ENCODE measurements at regions not wholly inside any gene's neighbourhood (a gene's known extent, or its start where the extent isn't known, plus 50 kb on each side); places are given as distances from the start of the nearest gene placed in this dataset.

- TF ChIP-seq, protein P1, sequence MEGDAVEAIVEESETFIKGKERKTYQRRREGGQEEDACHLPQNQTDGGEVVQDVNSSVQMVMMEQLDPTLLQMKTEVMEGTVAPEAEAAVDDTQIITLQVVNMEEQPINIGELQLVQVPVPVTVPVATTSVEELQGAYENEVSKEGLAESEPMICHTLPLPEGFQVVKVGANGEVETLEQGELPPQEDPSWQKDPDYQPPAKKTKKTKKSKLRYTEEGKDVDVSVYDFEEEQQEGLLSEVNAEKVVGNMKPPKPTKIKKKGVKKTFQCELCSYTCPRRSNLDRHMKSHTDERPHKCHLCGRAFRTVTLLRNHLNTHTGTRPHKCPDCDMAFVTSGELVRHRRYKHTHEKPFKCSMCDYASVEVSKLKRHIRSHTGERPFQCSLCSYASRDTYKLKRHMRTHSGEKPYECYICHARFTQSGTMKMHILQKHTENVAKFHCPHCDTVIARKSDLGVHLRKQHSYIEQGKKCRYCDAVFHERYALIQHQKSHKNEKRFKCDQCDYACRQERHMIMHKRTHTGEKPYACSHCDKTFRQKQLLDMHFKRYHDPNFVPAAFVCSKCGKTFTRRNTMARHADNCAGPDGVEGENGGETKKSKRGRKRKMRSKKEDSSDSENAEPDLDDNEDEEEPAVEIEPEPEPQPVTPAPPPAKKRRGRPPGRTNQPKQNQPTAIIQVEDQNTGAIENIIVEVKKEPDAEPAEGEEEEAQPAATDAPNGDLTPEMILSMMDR (conservative IDR thresholded peaks at IDR 0.05; ENCODE audit: low read depth in 2 of 2), result no peak
- TF ChIP-seq EZH2 (IDR thresholded peaks at IDR 0.05; ENCODE audit: low read depth, unreplicated experiment) (no peak), POLR2AphosphoS5 (IDR thresholded peaks at IDR 0.05; ENCODE audit: low read depth) (no peak), EZH2phosphoT487 (IDR thresholded peaks at IDR 0.05; ENCODE audit: unreplicated experiment) (no peak), ZNF114 (CRISPR knock-in tag; IDR thresholded peaks at IDR 0.05) (no peak), ZNF331 (CRISPR knock-in tag; IDR thresholded peaks at IDR 0.05; ENCODE audit: low read depth) (no peak), NANOG (IDR thresholded peaks at IDR 0.05; ENCODE audit: borderline replicate concordance) (no peak), JUNB (IDR thresholded peaks at IDR 0.05; ENCODE audit: unreplicated experiment) (no peak)
- TF ChIP-seq, protein P2, sequence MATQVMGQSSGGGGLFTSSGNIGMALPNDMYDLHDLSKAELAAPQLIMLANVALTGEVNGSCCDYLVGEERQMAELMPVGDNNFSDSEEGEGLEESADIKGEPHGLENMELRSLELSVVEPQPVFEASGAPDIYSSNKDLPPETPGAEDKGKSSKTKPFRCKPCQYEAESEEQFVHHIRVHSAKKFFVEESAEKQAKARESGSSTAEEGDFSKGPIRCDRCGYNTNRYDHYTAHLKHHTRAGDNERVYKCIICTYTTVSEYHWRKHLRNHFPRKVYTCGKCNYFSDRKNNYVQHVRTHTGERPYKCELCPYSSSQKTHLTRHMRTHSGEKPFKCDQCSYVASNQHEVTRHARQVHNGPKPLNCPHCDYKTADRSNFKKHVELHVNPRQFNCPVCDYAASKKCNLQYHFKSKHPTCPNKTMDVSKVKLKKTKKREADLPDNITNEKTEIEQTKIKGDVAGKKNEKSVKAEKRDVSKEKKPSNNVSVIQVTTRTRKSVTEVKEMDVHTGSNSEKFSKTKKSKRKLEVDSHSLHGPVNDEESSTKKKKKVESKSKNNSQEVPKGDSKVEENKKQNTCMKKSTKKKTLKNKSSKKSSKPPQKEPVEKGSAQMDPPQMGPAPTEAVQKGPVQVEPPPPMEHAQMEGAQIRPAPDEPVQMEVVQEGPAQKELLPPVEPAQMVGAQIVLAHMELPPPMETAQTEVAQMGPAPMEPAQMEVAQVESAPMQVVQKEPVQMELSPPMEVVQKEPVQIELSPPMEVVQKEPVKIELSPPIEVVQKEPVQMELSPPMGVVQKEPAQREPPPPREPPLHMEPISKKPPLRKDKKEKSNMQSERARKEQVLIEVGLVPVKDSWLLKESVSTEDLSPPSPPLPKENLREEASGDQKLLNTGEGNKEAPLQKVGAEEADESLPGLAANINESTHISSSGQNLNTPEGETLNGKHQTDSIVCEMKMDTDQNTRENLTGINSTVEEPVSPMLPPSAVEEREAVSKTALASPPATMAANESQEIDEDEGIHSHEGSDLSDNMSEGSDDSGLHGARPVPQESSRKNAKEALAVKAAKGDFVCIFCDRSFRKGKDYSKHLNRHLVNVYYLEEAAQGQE (IDR thresholded peaks at IDR 0.05; ENCODE audit: unreplicated experiment), result no peak
- TF ChIP-seq, protein P3, sequence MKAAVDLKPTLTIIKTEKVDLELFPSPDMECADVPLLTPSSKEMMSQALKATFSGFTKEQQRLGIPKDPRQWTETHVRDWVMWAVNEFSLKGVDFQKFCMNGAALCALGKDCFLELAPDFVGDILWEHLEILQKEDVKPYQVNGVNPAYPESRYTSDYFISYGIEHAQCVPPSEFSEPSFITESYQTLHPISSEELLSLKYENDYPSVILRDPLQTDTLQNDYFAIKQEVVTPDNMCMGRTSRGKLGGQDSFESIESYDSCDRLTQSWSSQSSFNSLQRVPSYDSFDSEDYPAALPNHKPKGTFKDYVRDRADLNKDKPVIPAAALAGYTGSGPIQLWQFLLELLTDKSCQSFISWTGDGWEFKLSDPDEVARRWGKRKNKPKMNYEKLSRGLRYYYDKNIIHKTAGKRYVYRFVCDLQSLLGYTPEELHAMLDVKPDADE (IDR thresholded peaks at IDR 0.05), result no peak
- TF ChIP-seq, protein P4, sequence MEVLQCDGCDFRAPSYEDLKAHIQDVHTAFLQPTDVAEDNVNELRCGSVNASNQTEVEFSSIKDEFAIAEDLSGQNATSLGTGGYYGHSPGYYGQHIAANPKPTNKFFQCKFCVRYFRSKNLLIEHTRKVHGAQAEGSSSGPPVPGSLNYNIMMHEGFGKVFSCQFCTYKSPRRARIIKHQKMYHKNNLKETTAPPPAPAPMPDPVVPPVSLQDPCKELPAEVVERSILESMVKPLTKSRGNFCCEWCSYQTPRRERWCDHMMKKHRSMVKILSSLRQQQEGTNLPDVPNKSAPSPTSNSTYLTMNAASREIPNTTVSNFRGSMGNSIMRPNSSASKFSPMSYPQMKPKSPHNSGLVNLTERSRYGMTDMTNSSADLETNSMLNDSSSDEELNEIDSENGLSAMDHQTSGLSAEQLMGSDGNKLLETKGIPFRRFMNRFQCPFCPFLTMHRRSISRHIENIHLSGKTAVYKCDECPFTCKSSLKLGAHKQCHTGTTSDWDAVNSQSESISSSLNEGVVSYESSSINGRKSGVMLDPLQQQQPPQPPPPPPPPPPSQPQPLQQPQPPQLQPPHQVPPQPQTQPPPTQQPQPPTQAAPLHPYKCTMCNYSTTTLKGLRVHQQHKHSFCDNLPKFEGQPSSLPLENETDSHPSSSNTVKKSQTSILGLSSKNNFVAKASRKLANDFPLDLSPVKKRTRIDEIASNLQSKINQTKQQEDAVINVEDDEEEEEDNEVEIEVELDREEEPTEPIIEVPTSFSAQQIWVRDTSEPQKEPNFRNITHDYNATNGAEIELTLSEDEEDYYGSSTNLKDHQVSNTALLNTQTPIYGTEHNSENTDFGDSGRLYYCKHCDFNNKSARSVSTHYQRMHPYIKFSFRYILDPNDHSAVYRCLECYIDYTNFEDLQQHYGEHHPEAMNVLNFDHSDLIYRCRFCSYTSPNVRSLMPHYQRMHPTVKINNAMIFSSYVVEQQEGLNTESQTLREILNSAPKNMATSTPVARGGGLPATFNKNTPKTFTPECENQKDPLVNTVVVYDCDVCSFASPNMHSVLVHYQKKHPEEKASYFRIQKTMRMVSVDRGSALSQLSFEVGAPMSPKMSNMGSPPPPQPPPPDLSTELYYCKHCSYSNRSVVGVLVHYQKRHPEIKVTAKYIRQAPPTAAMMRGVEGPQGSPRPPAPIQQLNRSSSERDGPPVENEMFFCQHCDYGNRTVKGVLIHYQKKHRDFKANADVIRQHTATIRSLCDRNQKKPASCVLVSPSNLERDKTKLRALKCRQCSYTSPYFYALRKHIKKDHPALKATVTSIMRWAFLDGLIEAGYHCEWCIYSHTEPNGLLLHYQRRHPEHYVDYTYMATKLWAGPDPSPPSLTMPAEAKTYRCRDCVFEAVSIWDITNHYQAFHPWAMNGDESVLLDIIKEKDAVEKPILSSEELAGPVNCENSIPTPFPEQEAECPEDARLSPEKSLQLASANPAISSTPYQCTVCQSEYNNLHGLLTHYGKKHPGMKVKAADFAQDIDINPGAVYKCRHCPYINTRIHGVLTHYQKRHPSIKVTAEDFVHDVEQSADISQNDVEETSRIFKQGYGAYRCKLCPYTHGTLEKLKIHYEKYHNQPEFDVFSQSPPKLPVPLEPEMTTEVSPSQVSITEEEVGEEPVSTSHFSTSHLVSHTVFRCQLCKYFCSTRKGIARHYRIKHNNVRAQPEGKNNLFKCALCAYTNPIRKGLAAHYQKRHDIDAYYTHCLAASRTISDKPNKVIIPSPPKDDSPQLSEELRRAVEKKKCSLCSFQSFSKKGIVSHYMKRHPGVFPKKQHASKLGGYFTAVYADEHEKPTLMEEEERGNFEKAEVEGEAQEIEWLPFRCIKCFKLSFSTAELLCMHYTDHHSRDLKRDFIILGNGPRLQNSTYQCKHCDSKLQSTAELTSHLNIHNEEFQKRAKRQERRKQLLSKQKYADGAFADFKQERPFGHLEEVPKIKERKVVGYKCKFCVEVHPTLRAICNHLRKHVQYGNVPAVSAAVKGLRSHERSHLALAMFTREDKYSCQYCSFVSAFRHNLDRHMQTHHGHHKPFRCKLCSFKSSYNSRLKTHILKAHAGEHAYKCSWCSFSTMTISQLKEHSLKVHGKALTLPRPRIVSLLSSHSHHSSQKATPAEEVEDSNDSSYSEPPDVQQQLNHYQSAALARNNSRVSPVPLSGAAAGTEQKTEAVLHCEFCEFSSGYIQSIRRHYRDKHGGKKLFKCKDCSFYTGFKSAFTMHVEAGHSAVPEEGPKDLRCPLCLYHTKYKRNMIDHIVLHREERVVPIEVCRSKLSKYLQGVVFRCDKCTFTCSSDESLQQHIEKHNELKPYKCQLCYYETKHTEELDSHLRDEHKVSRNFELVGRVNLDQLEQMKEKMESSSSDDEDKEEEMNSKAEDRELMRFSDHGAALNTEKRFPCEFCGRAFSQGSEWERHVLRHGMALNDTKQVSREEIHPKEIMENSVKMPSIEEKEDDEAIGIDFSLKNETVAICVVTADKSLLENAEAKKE (CRISPR knock-in tag; IDR thresholded peaks at IDR 0.05), result no peak
These were observed 109.6 kb downstream of the TMEM130 start for GRCh38 chr7:98760201-98760651.
